ENCODE measurements at regions not wholly inside any gene's neighbourhood (a gene's known extent, or its start where the extent isn't known, plus 50 kb on each side); places are given as distances from the start of the nearest gene placed in this dataset.

GRCh38 chr4:83858131-83858530 lies 322.2 kb downstream of the GPAT3 start:
- TF ChIP-seq POLR2AphosphoS5 (IDR thresholded peaks at IDR 0.05; ENCODE audit: borderline replicate concordance, low read depth, low read length) (no peak), EZH2 (IDR thresholded peaks at IDR 0.05) (no peak)
